PC-3 (cell line): ENCODE measurements at regions not wholly inside any gene's neighbourhood (a gene's known extent, or its start where the extent isn't known, plus 50 kb on each side); places are given as distances from the start of the nearest gene placed in this dataset.

Experiments used
- ATAC-seq: fragments of 200-7000 bp; cut with Tn5 transposase; 2 replicates; pipeline ENCODE4 v1.9.1; 2020; ENCODE audit warnings: mild to moderate bottlenecking, moderate library complexity
- BruUV-seq: library from RNA; stranded (reverse); fragments of 400-500 nt; replicated peaks from 2 replicates; lab custom pipeline; 2021; lab: Mats Ljungman, UMichigan
- CTCF ChIA-PET: fragments of 300-600 bp; sonication (Branson Sonifier 250); formaldehyde crosslinking; loops from one replicate; lab custom pipeline; 2022; ENCODE audit warnings: antibody characterized with exemption; lab: Charles Lee
- POLR2A ChIA-PET: fragments of 300-600 bp; sonication (Branson Sonifier 250); formaldehyde crosslinking; loops from one replicate; lab custom pipeline; 2022; ENCODE audit warnings: antibody characterized with exemption; ENCODE audit not compliant: unreplicated experiment; lab: Charles Lee
- DNase-seq: peaks from one replicate; pipeline ENCODE4 v3.0.0-alpha.2; 2015
- H2AFZ ChIP-seq: fragments of 300-600 bp; sonication (generic); 2 replicates; pipeline ENCODE4 v1.6.0; 2016; ENCODE audit warnings: antibody characterized with exemption, low read length
- H3F3A ChIP-seq: fragments of 300-600 bp; sonication (generic); one replicate; pipeline ENCODE4 v1.6.0; 2017; ENCODE audit warnings: antibody characterized with exemption, low read length, control low read depth, mild to moderate bottlenecking; ENCODE audit not compliant: unreplicated experiment
- H3K27ac ChIP-seq: fragments of 300-600 bp; sonication (generic); 2 replicates; pipeline ENCODE4 v1.5.1; 2016; ENCODE audit warnings: mild to moderate bottlenecking, low read length
- H3K27me3 ChIP-seq: fragments of 300-600 bp; sonication (generic); 2 replicates; pipeline ENCODE4 v1.6.1; 2016; ENCODE audit warnings: low read length, mixed read lengths
- H3K36me3 ChIP-seq: fragments of 300-600 bp; sonication (generic); 2 replicates; pipeline ENCODE4 v1.6.1; 2016; ENCODE audit warnings: low read depth, mixed run types, low read length, mixed read lengths
- H3K4me1 ChIP-seq: fragments of 300-600 bp; sonication (generic); 2 replicates; pipeline ENCODE4 v1.5.1; 2016; ENCODE audit warnings: low read length; ENCODE audit not compliant: insufficient read depth
- H3K4me2 ChIP-seq: fragments of 300-600 bp; sonication (generic); 2 replicates; pipeline ENCODE4 v1.6.0; 2016; ENCODE audit warnings: low read length
- H3K4me3 ChIP-seq: fragments of 300-600 bp; sonication (generic); 2 replicates; pipeline ENCODE4 v1.5.1; 2016; ENCODE audit warnings: mild to moderate bottlenecking, low read length, mixed read lengths
- H3K79me2 ChIP-seq: fragments of 300-600 bp; sonication (generic); 2 replicates; pipeline ENCODE4 v1.6.1; 2017; ENCODE audit warnings: low read length, mixed read lengths
- H3K9ac ChIP-seq: fragments of 300-600 bp; sonication (generic); 2 replicates; pipeline ENCODE4 v1.6.0; 2016; ENCODE audit warnings: mild to moderate bottlenecking, low read length
- H3K9me2 ChIP-seq: fragments of 300-600 bp; sonication (generic); replicated peaks from 2 replicates; pipeline ENCODE4 v1.6.1; 2016; ENCODE audit warnings: mixed run types, low read length, mixed read lengths
- H3K9me3 ChIP-seq: fragments of 300-600 bp; sonication (generic); 2 replicates; pipeline ENCODE4 v1.6.1; 2016; ENCODE audit warnings: low read length, mixed read lengths
- H4K20me1 ChIP-seq: fragments of 300-600 bp; sonication (generic); 2 replicates; pipeline ENCODE4 v1.6.1; 2016; ENCODE audit warnings: low read length, mixed read lengths
- EZH2 ChIP-seq: fragments of 300-600 bp; sonication (generic); IDR thresholded peaks from one replicate; pipeline ENCODE4 v1.6.1; 2017; ENCODE audit warnings: antibody characterized with exemption, mild to moderate bottlenecking, low read length; ENCODE audit not compliant: unreplicated experiment
- EZH2phosphoT487 ChIP-seq: fragments of 300-600 bp; sonication (generic); IDR thresholded peaks from 2 replicates; pipeline ENCODE4 v1.6.1; 2018; ENCODE audit warnings: mild to moderate bottlenecking, antibody characterized with exemption, low read length, borderline replicate concordance
- intact Hi-C: fragments of 100-400 bp; cut with micrococcal nuclease; formaldehyde crosslinking; loops from 2 replicates; pipeline ENCODE4 v1.9.0; 2023
- TF ChIP-seq, protein P1 (sequence below): fragments of 300-600 bp; sonication (generic); conservative IDR thresholded peaks from 2 replicates; pipeline ENCODE4 v1.5.1; 2017; ENCODE audit warnings: antibody characterized with exemption, low read depth, mild to moderate bottlenecking, low read length

DNA sequence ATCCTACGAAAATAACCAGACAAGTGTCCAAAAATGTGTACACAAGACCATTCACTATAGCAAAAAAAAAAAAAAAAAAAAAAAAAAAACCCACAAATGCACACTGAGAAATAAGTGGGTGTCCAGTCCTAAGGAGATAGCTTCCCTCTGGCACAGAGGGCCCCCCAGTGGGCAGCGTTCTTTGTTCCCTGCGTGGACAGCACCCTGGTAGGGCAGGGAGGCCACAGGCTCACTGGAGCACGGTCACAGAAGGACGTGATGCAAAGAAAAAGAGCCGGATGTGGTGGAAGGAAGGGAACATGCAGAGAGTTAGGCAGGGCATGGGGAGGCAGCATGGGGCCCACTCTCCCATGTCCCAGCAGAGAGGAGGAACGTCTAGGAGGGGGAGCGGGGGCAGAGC is 210.7 kb upstream of the NSMCE3 start:
- Histone ChIP-seq H3K4me3 (no peak overlapping the region), H4K20me1 (no peaks in the 10 kb centered on the region), H3K9me3 (no peaks in the 10 kb centered on the region), H3K27ac (no peak overlapping the region), H2AFZ (no peak overlapping the region), H3K27me3 (peaks cover 23% of the 10 kb centered on the region), H3K4me2 (no peak overlapping the region), H3F3A (no peaks in the 10 kb centered on the region), H3K9ac (no peak overlapping the region), H3K36me3 (no peaks in the 10 kb centered on the region), H3K79me2 (no peaks in the 10 kb centered on the region), H3K4me1 (no peaks in the 10 kb centered on the region), H3K9me2 (no peaks in the 10 kb centered on the region)
- POLR2A ChIA-PET, result no interaction called here
- TF ChIP-seq EZH2 (no peak), EZH2phosphoT487 (no peak)
- TF ChIP-seq, protein P1, sequence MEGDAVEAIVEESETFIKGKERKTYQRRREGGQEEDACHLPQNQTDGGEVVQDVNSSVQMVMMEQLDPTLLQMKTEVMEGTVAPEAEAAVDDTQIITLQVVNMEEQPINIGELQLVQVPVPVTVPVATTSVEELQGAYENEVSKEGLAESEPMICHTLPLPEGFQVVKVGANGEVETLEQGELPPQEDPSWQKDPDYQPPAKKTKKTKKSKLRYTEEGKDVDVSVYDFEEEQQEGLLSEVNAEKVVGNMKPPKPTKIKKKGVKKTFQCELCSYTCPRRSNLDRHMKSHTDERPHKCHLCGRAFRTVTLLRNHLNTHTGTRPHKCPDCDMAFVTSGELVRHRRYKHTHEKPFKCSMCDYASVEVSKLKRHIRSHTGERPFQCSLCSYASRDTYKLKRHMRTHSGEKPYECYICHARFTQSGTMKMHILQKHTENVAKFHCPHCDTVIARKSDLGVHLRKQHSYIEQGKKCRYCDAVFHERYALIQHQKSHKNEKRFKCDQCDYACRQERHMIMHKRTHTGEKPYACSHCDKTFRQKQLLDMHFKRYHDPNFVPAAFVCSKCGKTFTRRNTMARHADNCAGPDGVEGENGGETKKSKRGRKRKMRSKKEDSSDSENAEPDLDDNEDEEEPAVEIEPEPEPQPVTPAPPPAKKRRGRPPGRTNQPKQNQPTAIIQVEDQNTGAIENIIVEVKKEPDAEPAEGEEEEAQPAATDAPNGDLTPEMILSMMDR, result no peak
- intact Hi-C loops, result no loop called here
- CTCF ChIA-PET, result interaction anchor here (0.8 kb wide), 1 partner anchor 578 kb away, joined by 5 read pairs; no protein-coding TSS in a partner anchor
- no TSS peak for BruUV-seq
- ATAC-seq (no peak), DNase-seq (no peak)

DNA sequence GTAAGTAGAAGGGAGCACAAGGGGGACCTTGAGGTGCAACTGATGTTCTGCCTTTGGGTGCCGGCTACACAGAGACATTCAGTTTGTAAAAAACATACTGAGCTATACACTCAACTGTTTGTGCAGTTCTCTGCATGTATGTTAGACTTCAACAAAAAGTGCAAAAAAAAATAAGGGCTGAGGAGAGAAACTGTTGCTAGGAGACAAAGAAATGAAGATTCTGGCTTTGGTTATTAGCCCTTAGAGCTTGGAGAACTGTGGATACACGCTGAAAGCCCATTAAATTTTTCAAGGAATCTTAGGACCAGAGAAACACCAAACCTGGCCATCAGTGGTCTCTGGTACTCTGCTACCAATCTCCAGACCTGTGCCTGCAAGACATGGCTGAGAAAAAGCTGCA is 207.6 kb upstream of the NSMCE3 start:
- TF ChIP-seq EZH2phosphoT487, result no peak
- TF ChIP-seq, protein P1, result no peak
- TF ChIP-seq EZH2, result no peak
- H3K79me2 ChIP-seq, result no peaks in the 10 kb centered on the region
- intact Hi-C loops, result no loop called here
- no peak overlapping the region for H3K27ac ChIP-seq
- H3K4me1 ChIP-seq, result no peaks in the 10 kb centered on the region
- DNase-seq (no peak), ATAC-seq (no peak)
- no peaks in the 10 kb centered on the region for H4K20me1 ChIP-seq
- H3K4me3 ChIP-seq, result no peak overlapping the region
- no peaks in the 10 kb centered on the region for H3K9me3 ChIP-seq
- ChIA-PET POLR2A (no interaction called here), CTCF (no interaction called here)
- H3K4me2 ChIP-seq, result no peak overlapping the region
- H3K27me3 ChIP-seq, result 0 out of 2 replicates have a peak, but pooled peaks cover 2% of the 10 kb centered on the region
- no TSS peak for BruUV-seq
- H3K9me2 ChIP-seq, result no peaks in the 10 kb centered on the region
- H3K36me3 ChIP-seq, result no peaks in the 10 kb centered on the region
- no peak overlapping the region for H2AFZ ChIP-seq
- H3K9ac ChIP-seq, result no peak overlapping the region
- no peaks in the 10 kb centered on the region for H3F3A ChIP-seq

DNA sequence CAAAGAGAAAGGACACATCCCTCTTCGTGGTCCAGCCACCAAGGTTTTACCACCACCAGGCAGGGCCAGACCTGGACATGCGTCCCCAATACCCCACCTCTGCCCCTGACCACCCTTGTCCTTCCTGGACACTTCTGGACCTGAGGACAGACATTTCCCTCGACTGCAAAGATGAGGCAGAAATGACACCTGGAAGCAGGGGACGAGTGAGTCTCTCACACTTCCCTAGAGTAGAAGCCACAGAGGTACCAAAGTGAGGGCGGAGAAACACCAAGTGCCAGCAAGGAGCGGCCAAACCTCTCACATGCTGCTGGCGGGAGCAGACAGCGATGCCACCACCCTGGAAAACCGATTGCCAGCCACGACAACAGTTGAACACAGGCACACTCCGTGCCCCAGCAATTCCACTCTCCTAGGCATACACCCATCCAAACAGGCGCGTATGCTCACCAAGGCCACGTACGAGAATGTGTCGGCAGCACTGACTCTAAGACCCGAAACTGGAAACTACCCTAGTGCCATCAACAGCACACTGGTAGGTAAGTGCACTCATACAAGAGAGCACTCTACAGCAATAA is 207.0 kb upstream of the NSMCE3 start:
- no peak for ATAC-seq
- intact Hi-C loops, result no loop called here
- no peaks in the 10 kb centered on the region for H3K9me2 ChIP-seq
- H3K36me3 ChIP-seq, result no peaks in the 10 kb centered on the region
- BruUV-seq, result no TSS peak
- H3K9me3 ChIP-seq, result no peaks in the 10 kb centered on the region
- H3K4me2 ChIP-seq, result no peak overlapping the region
- H2AFZ ChIP-seq, result no peak overlapping the region
- H3K4me3 ChIP-seq, result no peak overlapping the region
- DNase-seq, result no peak
- peaks cover 3% of the 10 kb centered on the region for H3K4me1 ChIP-seq
- H3F3A ChIP-seq, result no peaks in the 10 kb centered on the region
- H3K79me2 ChIP-seq, result no peaks in the 10 kb centered on the region
- no peak overlapping the region for H3K27ac ChIP-seq
- H3K27me3 ChIP-seq, result 0 out of 2 replicates have a peak, but pooled peaks cover 2% of the 10 kb centered on the region
- ChIA-PET CTCF (no interaction called here), POLR2A (no interaction called here)
- no peak for TF ChIP-seq EZH2phosphoT487
- TF ChIP-seq, protein P1, result no peak
- no peak for TF ChIP-seq EZH2
- no peaks in the 10 kb centered on the region for H4K20me1 ChIP-seq
- H3K9ac ChIP-seq, result no peak overlapping the region
